Panc1 (cell line): ENCODE measurements at regions not wholly inside any gene's neighbourhood (a gene's known extent, or its start where the extent isn't known, plus 50 kb on each side); places are given as distances from the start of the nearest gene placed in this dataset.

Experiments
- CTCF ChIP-seq: fragments of 450-650 bp; IDR thresholded peaks from 2 replicates; pipeline ENCODE4 v1.5.1; 2017; ENCODE audit warnings: mild to moderate bottlenecking
- REST ChIP-seq, 2 experiments: IDR thresholded peaks; 2 replicates each; pipeline ENCODE4 v1.6.1; 2011 to 2012; ENCODE audit warnings: low read depth in 2 of 2, control low read depth in 1 of 2, low read length in 1 of 2, mild to moderate bottlenecking in 1 of 2, moderate library complexity in 1 of 2; ENCODE audit not compliant: insufficient read depth in 1 of 2

GRCh38 chr7:41568135-41568534 is 134.8 kb downstream of the INHBA start:
- TF ChIP-seq CTCF (no peak), REST (IDR thresholded peaks at IDR 0.05; ENCODE audit: insufficient read depth in 1 of 2, low read depth in 2 of 2, low read length in 1 of 2) (no peak)
